Fibroblast of skin of back (primary cell): ENCODE measurements at regions not wholly inside any gene's neighbourhood (a gene's known extent, or its start where the extent isn't known, plus 50 kb on each side); places are given as distances from the start of the nearest gene placed in this dataset.

ENCODE experiments used
- DNase-seq: peaks from one replicate; pipeline ENCODE4 v3.0.0-alpha.2; 2013

- no peak for DNase-seq
Observed at GRCh38 chr2:163541943-163542342, 193.9 kb downstream of the FIGN start.

GRCh38 chr2:163541495-163541894, 194.3 kb downstream of the FIGN start:
- no peak for DNase-seq

- no peak for DNase-seq
Observed at GRCh38 chr2:163528640-163529217, 207.1 kb downstream of the FIGN start.

GRCh38 chr2:163527381-163527780, 208.4 kb downstream of the FIGN start:
- DNase-seq: no peak

- DNase-seq: no peak
Observed at GRCh38 chr2:163518762-163519161, 217.0 kb downstream of the FIGN start.

GRCh38 chr2:163515836-163516235, 220.0 kb downstream of the FIGN start:
- no peak for DNase-seq

GRCh38 chr2:163505281-163505680, 230.5 kb downstream of the FIGN start:
- DNase-seq: no peak

- DNase-seq: no peak
Observed at GRCh38 chr2:163493359-163494298, 242.2 kb downstream of the FIGN start.

GRCh38 chr2:163491850-163492249, 244.0 kb downstream of the FIGN start:
- DNase-seq: no peak

GRCh38 chr2:163490281-163490680, 245.5 kb downstream of the FIGN start:
- no peak for DNase-seq

GRCh38 chr2:163481515-163481914, 254.3 kb downstream of the FIGN start:
- DNase-seq: no peak

- no peak for DNase-seq
Observed at GRCh38 chr2:163479599-163479998, 256.2 kb downstream of the FIGN start.

- no peak for DNase-seq
Observed at GRCh38 chr2:163475815-163476214, 260.0 kb downstream of the FIGN start.

GRCh38 chr2:163474889-163475288, 260.9 kb downstream of the FIGN start:
- no peak for DNase-seq

GRCh38 chr2:163474319-163474744, 261.5 kb downstream of the FIGN start:
- DNase-seq: no peak

GRCh38 chr2:163471947-163472346, 263.9 kb downstream of the FIGN start:
- DNase-seq: peak; percentile 19

- DNase-seq: no peak
Observed at GRCh38 chr2:163469561-163469962, 266.2 kb downstream of the FIGN start.

- DNase-seq: no peak
Observed at GRCh38 chr2:163467251-163467630, 268.6 kb downstream of the FIGN start.

- no peak for DNase-seq
Observed at GRCh38 chr2:163466331-163467250, 269.2 kb downstream of the FIGN start.

GRCh38 chr2:163465440-163465839, 270.4 kb downstream of the FIGN start:
- DNase-seq: no peak

GRCh38 chr2:163463411-163463810, 272.4 kb downstream of the FIGN start:
- no peak for DNase-seq

GRCh38 chr2:163462993-163463392, 272.8 kb downstream of the FIGN start:
- no peak for DNase-seq

- no peak for DNase-seq
Observed at GRCh38 chr2:163459986-163460385, 275.8 kb downstream of the FIGN start.
